Naive thymus-derived CD4-positive, alpha-beta T cell (primary cell): ENCODE measurements at regions not wholly inside any gene's neighbourhood (a gene's known extent, or its start where the extent isn't known, plus 50 kb on each side); places are given as distances from the start of the nearest gene placed in this dataset.
"Not testable (repeated sequence)": the region's sequence is repeated elsewhere in the genome, so short reads cannot be mapped to it uniquely, and the experiment has no call there.

Source experiments
- ATAC-seq: fragments of 150-1000 bp; cut with Tn5 transposase; 2 replicates; pipeline ENCODE4 v1.10.0; 2021; ENCODE audit warnings: mild to moderate bottlenecking, moderate library complexity
- CTCF ChIA-PET: fragments of 350-600 bp; sonication (Branson Sonifier 250); formaldehyde crosslinking; loops from one replicate; lab custom pipeline; 2021; ENCODE audit warnings: antibody characterized with exemption; lab: Charles Lee
- POLR2A ChIA-PET: fragments of 350-600 bp; sonication (Branson Sonifier 250); formaldehyde crosslinking; loops from one replicate; lab custom pipeline; 2021; ENCODE audit warnings: antibody characterized with exemption, inconsistent platforms; lab: Charles Lee
- DNase-seq, 9 donors: peaks; one replicate each; pipeline versions ENCODE4 v3.0.0 to v3.0.0-alpha.2; 2020 to 2022; ENCODE audit warnings: mixed read lengths in 1 of 9
- H3K27ac ChIP-seq: one replicate; pipeline ENCODE4 v1.7.0; 2013; ENCODE audit warnings: mild to moderate bottlenecking, low read depth, low read length, moderate library complexity
- H3K27me3 ChIP-seq, 2 donors: one replicate each; pipeline ENCODE4 v1.7.0; 2013; ENCODE audit warnings: low read length in 2 of 2, mild to moderate bottlenecking in 2 of 2, moderate library complexity in 2 of 2; ENCODE audit not compliant: control insufficient read depth in 2 of 2, insufficient read depth in 2 of 2
- H3K36me3 ChIP-seq, 3 experiments: 1 replicate in 2 of 3; 2 replicates in 1 of 3; pipeline ENCODE4 v1.7.0; 2013; ENCODE audit warnings: low read length in 3 of 3, mild to moderate bottlenecking in 3 of 3, moderate library complexity in 1 of 3; ENCODE audit not compliant: insufficient read depth in 3 of 3, control insufficient read depth in 2 of 3
- H3K4me1 ChIP-seq, 2 donors: one replicate each; pipeline ENCODE4 v1.7.0; 2013; ENCODE audit warnings: low read length in 2 of 2, mild to moderate bottlenecking in 2 of 2, moderate library complexity in 1 of 2; ENCODE audit not compliant: control insufficient read depth in 2 of 2, insufficient read depth in 2 of 2
- H3K4me3 ChIP-seq: 2 replicates; pipeline ENCODE4 v1.7.0; 2013; ENCODE audit warnings: mild to moderate bottlenecking, low read length
- H3K9me3 ChIP-seq, 3 experiments: 1 replicate in 2 of 3; 2 replicates in 1 of 3; pipeline ENCODE4 v1.7.0; 2013; ENCODE audit warnings: low read length in 3 of 3; ENCODE audit not compliant: control insufficient read depth in 2 of 3
- H3K27ac Mint-ChIP-seq, 9 donors: one replicate each; pipeline ENCODE4 v1.8.0; 2020 to 2022; ENCODE audit warnings: mixed read lengths in 9 of 9, mild to moderate bottlenecking in 8 of 9, moderate library complexity in 5 of 9, inconsistent platforms in 2 of 9
- H3K27me3 Mint-ChIP-seq, 5 donors: one replicate each; pipeline ENCODE4 v1.8.0; 2021 to 2022; ENCODE audit warnings: mixed read lengths in 5 of 5, mild to moderate bottlenecking in 1 of 5
- H3K36me3 Mint-ChIP-seq, 5 donors: one replicate each; pipeline ENCODE4 v1.8.0; 2020 to 2022; ENCODE audit warnings: mixed read lengths in 5 of 5, mild to moderate bottlenecking in 3 of 5, inconsistent platforms in 1 of 5
- H3K4me1 Mint-ChIP-seq, 7 donors: one replicate each; pipeline ENCODE4 v1.8.0; 2020 to 2022; ENCODE audit warnings: mixed read lengths in 7 of 7, mild to moderate bottlenecking in 3 of 7, inconsistent platforms in 1 of 7
- H3K4me3 Mint-ChIP-seq, 10 donors: one replicate each; pipeline ENCODE4 v1.8.0; 2020 to 2022; ENCODE audit warnings: mild to moderate bottlenecking in 10 of 10, mixed read lengths in 10 of 10, moderate library complexity in 6 of 10, inconsistent platforms in 2 of 10
- H3K9me3 Mint-ChIP-seq, 11 donors: one replicate each; pipeline ENCODE4 v1.8.0; 2020 to 2022; ENCODE audit warnings: mixed read lengths in 11 of 11, mild to moderate bottlenecking in 4 of 11, inconsistent platforms in 1 of 11, moderate library complexity in 1 of 11
- intact Hi-C, 2 donors: fragments of 100-400 bp; cut with micrococcal nuclease; formaldehyde crosslinking; loops; one replicate each; pipeline ENCODE4 v1.15.1; 2023

DNA sequence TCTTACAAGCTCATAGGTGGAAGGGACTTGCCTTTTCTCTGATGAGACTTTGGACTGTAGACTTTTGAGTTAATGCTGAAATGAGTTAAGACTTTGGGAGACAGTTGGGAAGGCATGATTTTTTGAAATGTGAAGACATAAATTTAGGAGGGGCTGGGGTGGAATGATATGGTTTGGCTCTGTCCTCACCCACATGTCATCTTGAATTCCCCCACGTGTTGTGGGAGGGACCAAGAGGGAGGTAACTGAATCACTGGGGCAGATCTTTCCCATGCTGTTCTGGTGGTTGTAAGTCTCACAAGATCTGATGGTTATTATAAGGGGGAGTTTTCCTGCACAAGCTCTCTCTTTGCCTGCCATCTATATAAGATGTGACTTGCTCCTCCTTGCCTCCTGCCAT lies 777.9 kb downstream of the CENPC start:
- ATAC-seq: no peak
- intact Hi-C loops: no loop called here

DNA sequence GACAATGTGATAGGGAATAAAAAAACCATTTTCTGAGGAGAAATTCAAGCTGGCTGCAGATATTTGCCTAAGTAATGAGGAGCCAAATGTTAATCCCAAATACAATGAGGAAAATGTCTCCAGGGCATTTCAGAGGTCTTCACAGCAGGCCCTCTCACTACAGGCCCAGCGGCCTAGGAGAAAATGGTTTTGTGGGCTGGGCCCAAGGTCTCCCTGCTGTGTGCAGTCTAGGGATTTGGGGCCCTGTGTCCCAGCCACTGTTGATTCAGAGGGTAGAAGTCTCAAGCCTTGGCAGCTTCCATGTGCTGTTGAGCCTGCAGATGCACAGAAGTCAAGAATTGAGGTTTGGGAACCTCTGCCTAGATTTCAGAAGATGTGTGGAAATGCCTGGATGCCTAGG lies 778.7 kb downstream of the CENPC start:
- no peak overlapping the region for H3K4me3 Mint-ChIP-seq
- no peaks in the 10 kb centered on the region for H3K4me1 ChIP-seq
- DNase-seq: no peak
- intact Hi-C loops: no loop called here
- no peak overlapping the region for H3K27ac Mint-ChIP-seq
- no peak overlapping the region for H3K4me3 ChIP-seq
- no peaks in the 10 kb centered on the region for H3K36me3 ChIP-seq
- H3K9me3 ChIP-seq: no peaks in the 10 kb centered on the region
- ChIA-PET POLR2A (no interaction called here), CTCF (no interaction called here)
- H3K4me1 Mint-ChIP-seq: no peaks in the 10 kb centered on the region
- H3K27ac ChIP-seq: no peak overlapping the region
- H3K27me3 Mint-ChIP-seq: no peaks in the 10 kb centered on the region
- H3K9me3 Mint-ChIP-seq: peaks cover 0 to 10% (median 7%) of the 10 kb centered on the region in 11 donors
- H3K36me3 Mint-ChIP-seq: no peaks in the 10 kb centered on the region
- no peak for ATAC-seq
- no peaks in the 10 kb centered on the region for H3K27me3 ChIP-seq

More for the DNA sequence above, 777.9 kb downstream of the CENPC start:
- H3K36me3 Mint-ChIP-seq: no peaks in the 10 kb centered on the region
- no peaks in the 10 kb centered on the region for H3K27me3 Mint-ChIP-seq
- no peak overlapping the region for H3K4me3 Mint-ChIP-seq
- no peaks in the 10 kb centered on the region for H3K27me3 ChIP-seq
- H3K27ac ChIP-seq: no peak overlapping the region
- CTCF ChIA-PET: no interaction called here
- POLR2A ChIA-PET: no interaction called here
- peaks cover 0 to 17% (median 7%) of the 10 kb centered on the region in 11 donors for H3K9me3 Mint-ChIP-seq
- H3K27ac Mint-ChIP-seq: no peak overlapping the region
- no peaks in the 10 kb centered on the region for H3K9me3 ChIP-seq
- H3K4me3 ChIP-seq: no peak overlapping the region
- no peaks in the 10 kb centered on the region for H3K4me1 ChIP-seq
- no peak for DNase-seq
- H3K4me1 Mint-ChIP-seq: no peaks in the 10 kb centered on the region
- H3K36me3 ChIP-seq: no peaks in the 10 kb centered on the region

DNA sequence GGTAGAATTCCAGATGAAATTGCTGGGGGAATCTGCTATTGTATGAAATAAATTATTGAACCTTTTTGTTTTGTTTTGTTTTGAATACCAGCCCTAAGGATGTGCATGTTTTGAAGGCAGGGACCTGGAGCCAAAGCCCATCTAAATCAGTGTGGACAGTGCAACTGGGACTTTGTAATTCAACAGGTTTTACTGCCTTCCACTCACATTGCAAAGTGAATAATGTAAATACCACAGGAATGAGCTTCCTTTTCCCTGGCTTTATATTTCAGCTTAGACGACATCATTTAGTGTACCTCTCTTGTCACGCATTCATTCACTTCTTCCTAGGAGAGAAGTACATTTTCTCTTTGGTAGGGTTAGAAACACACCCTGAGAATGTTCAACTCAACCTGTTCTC lies 795.0 kb downstream of the CENPC start:
- ATAC-seq (no peak), DNase-seq (no peak)
- H3K4me3 Mint-ChIP-seq: no peak overlapping the region
- no peaks in the 10 kb centered on the region for H3K36me3 Mint-ChIP-seq
- ChIA-PET CTCF (interaction anchor here (0.6 kb wide), 1 partner anchor 75 kb away, joined by 3 read pairs; no protein-coding TSS in a partner anchor), POLR2A (no interaction called here)
- Histone ChIP-seq H3K36me3 (no peaks in the 10 kb centered on the region), H3K27me3 (no peaks in the 10 kb centered on the region), H3K4me1 (no peaks in the 10 kb centered on the region), H3K9me3 (no peaks in the 10 kb centered on the region), H3K4me3 (no peak overlapping the region), H3K27ac (no peak overlapping the region)
- peaks cover 0 to 4% (median 0%) of the 10 kb centered on the region in 11 donors for H3K9me3 Mint-ChIP-seq
- no peaks in the 10 kb centered on the region for H3K27me3 Mint-ChIP-seq
- no peak overlapping the region for H3K27ac Mint-ChIP-seq
- intact Hi-C loops: no loop called here
- H3K4me1 Mint-ChIP-seq: no peaks in the 10 kb centered on the region

DNA sequence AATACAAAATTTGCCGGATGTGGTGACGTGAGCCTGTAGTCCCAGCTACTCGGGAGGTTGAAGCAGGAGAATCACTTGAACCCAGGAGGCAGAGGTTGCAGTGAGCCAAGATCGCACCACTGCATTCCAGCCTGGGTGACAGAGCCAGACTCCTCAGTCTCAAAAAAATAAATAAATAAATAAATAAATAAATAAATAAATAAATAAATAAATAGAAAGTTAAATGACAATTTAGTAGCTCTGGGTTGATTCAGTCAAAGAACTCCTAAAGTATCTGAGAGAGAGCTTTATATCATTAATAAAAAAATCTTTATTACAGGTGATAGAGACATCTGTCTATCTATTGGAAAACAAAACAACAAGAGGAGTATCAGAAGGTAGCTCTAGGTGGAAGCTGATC lies 798.4 kb downstream of the CENPC start:
- H3K4me3 Mint-ChIP-seq, CTCF ChIA-PET, H3K27me3 Mint-ChIP-seq, H3K27me3 ChIP-seq, H3K36me3 ChIP-seq, intact Hi-C loops, DNase-seq, H3K9me3 ChIP-seq, H3K4me1 Mint-ChIP-seq, H3K4me3 ChIP-seq, H3K4me1 ChIP-seq, POLR2A ChIA-PET, H3K36me3 Mint-ChIP-seq, H3K27ac ChIP-seq, H3K9me3 Mint-ChIP-seq, ATAC-seq, H3K27ac Mint-ChIP-seq: not testable (repeated sequence)

DNA sequence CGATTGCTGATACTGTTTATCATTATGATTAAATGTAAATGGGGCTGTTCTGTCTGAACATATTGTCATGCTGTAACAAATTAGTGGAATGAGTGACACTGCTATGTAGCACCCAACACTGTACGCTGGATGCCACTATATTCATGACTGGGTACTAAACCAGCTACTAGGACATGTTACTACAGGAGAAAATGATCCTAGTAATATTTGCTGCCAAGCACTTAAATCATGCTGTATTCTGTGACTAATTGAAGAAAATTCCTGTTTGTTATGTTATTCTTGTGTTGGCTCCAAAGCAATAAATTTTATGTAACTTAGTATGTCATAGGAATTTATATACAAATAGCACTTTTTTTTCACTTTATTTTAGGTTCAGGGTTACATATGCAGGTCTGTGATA lies 804.2 kb downstream of the CENPC start:
- no peak for ATAC-seq
- Mint-ChIP-seq H3K9me3 (peaks cover 0 to 12% (median 4%) of the 10 kb centered on the region in 11 donors), H3K4me1 (no peaks in the 10 kb centered on the region)

DNA sequence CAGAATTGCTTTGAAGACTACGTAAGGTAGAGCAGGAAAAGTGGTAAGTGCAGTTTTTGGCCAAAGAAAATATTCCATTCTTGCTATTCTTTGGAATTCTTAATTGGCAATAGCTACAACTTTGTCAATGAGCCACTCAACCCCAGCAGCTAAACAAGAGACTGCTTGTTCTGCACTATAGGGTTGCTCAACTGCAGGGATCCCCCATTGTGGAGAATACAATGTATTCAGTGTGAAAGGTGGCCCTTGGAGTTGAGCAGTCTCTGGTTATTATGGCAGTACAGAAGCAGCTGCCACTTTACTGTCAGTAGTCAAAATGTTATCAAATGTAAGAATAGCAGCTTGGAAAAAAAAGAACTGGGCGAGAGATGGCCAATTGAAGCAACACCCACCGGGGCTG lies 808.7 kb downstream of the CENPC start:
- H3K27me3 ChIP-seq: no peaks in the 10 kb centered on the region
- ATAC-seq (no peak), DNase-seq (no peak)
- no peak overlapping the region for H3K27ac ChIP-seq
- H3K36me3 ChIP-seq: no peaks in the 10 kb centered on the region
- H3K27me3 Mint-ChIP-seq: no peaks in the 10 kb centered on the region
- H3K4me3 Mint-ChIP-seq: no peak overlapping the region
- H3K4me1 Mint-ChIP-seq: no peaks in the 10 kb centered on the region
- peaks cover 0 to 11% (median 4%) of the 10 kb centered on the region in 11 donors for H3K9me3 Mint-ChIP-seq
- no peaks in the 10 kb centered on the region for H3K4me1 ChIP-seq
- no peaks in the 10 kb centered on the region for H3K36me3 Mint-ChIP-seq
- no peak overlapping the region for H3K27ac Mint-ChIP-seq
- no peaks in the 10 kb centered on the region for H3K9me3 ChIP-seq
- intact Hi-C loops: no loop called here
- no peak overlapping the region for H3K4me3 ChIP-seq
- POLR2A ChIA-PET: no interaction called here
- CTCF ChIA-PET: no interaction called here

More for the DNA sequence above, 804.2 kb downstream of the CENPC start:
- no peak overlapping the region for H3K27ac Mint-ChIP-seq
- ChIA-PET POLR2A (no interaction called here), CTCF (no interaction called here)
- no peak overlapping the region for H3K27ac ChIP-seq
- DNase-seq: no peak
- no peaks in the 10 kb centered on the region for H3K4me1 ChIP-seq
- no peak overlapping the region for H3K4me3 ChIP-seq
- H3K4me3 Mint-ChIP-seq: no peak overlapping the region
- H3K9me3 ChIP-seq: no peaks in the 10 kb centered on the region
- intact Hi-C loops: no loop called here
- no peaks in the 10 kb centered on the region for H3K36me3 ChIP-seq
- no peaks in the 10 kb centered on the region for H3K36me3 Mint-ChIP-seq
- no peaks in the 10 kb centered on the region for H3K27me3 Mint-ChIP-seq
- H3K27me3 ChIP-seq: no peaks in the 10 kb centered on the region

DNA sequence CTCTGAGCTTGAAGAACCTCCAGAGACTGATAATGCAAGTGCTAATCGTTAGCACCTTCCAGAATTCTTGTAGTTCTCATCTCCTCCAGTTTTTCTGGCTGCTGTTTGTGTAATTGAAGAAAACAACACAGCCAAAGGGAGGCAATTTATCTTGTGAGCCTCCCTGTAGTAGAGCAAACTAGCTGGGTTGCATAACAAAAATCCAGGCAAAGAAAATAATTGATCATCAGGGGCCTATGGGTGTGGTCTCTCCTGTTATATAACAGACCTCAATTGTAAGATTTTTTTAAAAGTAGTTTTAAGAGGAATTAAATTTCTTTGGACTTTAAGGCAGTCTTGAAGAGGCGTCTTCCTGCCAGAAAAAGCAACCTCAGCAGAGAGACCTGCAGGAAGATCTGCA lies 817.0 kb downstream of the CENPC start:
- no peaks in the 10 kb centered on the region for H3K4me1 Mint-ChIP-seq
- Histone ChIP-seq H3K36me3 (no peaks in the 10 kb centered on the region), H3K27ac (no peak overlapping the region), H3K4me1 (no peaks in the 10 kb centered on the region), H3K4me3 (no peak overlapping the region), H3K27me3 (no peaks in the 10 kb centered on the region), H3K9me3 (no peaks in the 10 kb centered on the region)
- intact Hi-C loops: no loop called here
- ChIA-PET POLR2A (no interaction called here), CTCF (no interaction called here)
- DNase-seq: no peak
- no peak overlapping the region for H3K4me3 Mint-ChIP-seq
- no peak for ATAC-seq
- no peaks in the 10 kb centered on the region for H3K27me3 Mint-ChIP-seq
- no peaks in the 10 kb centered on the region for H3K36me3 Mint-ChIP-seq
- no peak overlapping the region for H3K27ac Mint-ChIP-seq
- peaks cover 0 to 13% (median 3%) of the 10 kb centered on the region in 11 donors for H3K9me3 Mint-ChIP-seq
